ENCODE measurements at regions not wholly inside any gene's neighbourhood (a gene's known extent, or its start where the extent isn't known, plus 50 kb on each side); places are given as distances from the start of the nearest gene placed in this dataset.

GRCh38 chr12:118541071-118541470 is 164.7 kb downstream of the SUDS3 start:
- TF ChIP-seq POLR2A (IDR thresholded peaks at IDR 0.05) (no peak), CTCF (IDR thresholded peaks at IDR 0.05) (no peak)
